ENCODE measurements at regions not wholly inside any gene's neighbourhood (a gene's known extent, or its start where the extent isn't known, plus 50 kb on each side); places are given as distances from the start of the nearest gene placed in this dataset.

GRCh38 chr15:84400017-84400740 is 164.6 kb downstream of the GOLGA6L4 start:
- TF ChIP-seq CTCF (IDR thresholded peaks at IDR 0.05) (no peak), POLR2A (IDR thresholded peaks at IDR 0.05) (no peak)
